Caco-2 (cell line): ENCODE measurements at regions not wholly inside any gene's neighbourhood (a gene's known extent, or its start where the extent isn't known, plus 50 kb on each side); places are given as distances from the start of the nearest gene placed in this dataset.

Experiments used
- BruUV-seq: library from RNA; stranded (reverse); fragments of 400-500 nt; replicated peaks from 2 replicates; lab custom pipeline; 2021; lab: Mats Ljungman, UMichigan
- CTCF ChIA-PET: fragments of 300-600 bp; sonication (Branson Sonifier 250); formaldehyde crosslinking; loops from one replicate; lab custom pipeline; 2022; ENCODE audit warnings: antibody characterized with exemption; lab: Charles Lee
- POLR2A ChIA-PET: fragments of 300-600 bp; sonication (Branson Sonifier 250); formaldehyde crosslinking; loops from one replicate; lab custom pipeline; 2022; ENCODE audit warnings: antibody characterized with exemption; lab: Charles Lee
- DNase-seq, 2 experiments: peaks; one replicate each; pipeline versions ENCODE4 v3.0.0 to v3.0.0-alpha.2; 2020 to 2022
- H3K27me3 ChIP-seq: replicated peaks from 2 replicates; pipeline ENCODE4 v1.6.0; 2011; ENCODE audit warnings: low read length; ENCODE audit not compliant: control insufficient read depth, insufficient read depth
- H3K36me3 ChIP-seq: 2 replicates; pipeline ENCODE4 v1.5.1; 2011; ENCODE audit warnings: low read length; ENCODE audit not compliant: control insufficient read depth, insufficient read depth
- H3K4me1 ChIP-seq: fragments of 250-450 bp; sonication (Bioruptor Pico); 2 replicates; pipeline ENCODE4 v1.5.1; 2020; ENCODE audit warnings: mild to moderate bottlenecking
- H3K4me3 ChIP-seq: 2 replicates; pipeline ENCODE4 v1.5.1; 2011; ENCODE audit warnings: low read depth, mild to moderate bottlenecking, control low read depth, low read length
- H3K9me3 ChIP-seq: fragments of 250-450 bp; sonication (Bioruptor Pico); 2 replicates; pipeline ENCODE4 v1.5.1; 2020; ENCODE audit warnings: mild to moderate bottlenecking, moderate library complexity
- H3K27ac Mint-ChIP-seq: one replicate; pipeline ENCODE4 v1.8.0; 2022; ENCODE audit warnings: mixed read lengths; ENCODE audit not compliant: unreplicated experiment
- H3K27me3 Mint-ChIP-seq: one replicate; pipeline ENCODE4 v1.8.0; 2022; ENCODE audit warnings: mixed read lengths; ENCODE audit not compliant: insufficient read depth, unreplicated experiment
- H3K36me3 Mint-ChIP-seq: one replicate; pipeline ENCODE4 v1.8.0; 2022; ENCODE audit warnings: mild to moderate bottlenecking, mixed read lengths; ENCODE audit not compliant: insufficient read depth, unreplicated experiment
- H3K4me1 Mint-ChIP-seq: one replicate; pipeline ENCODE4 v1.8.0; 2022; ENCODE audit warnings: low read depth, mixed read lengths; ENCODE audit not compliant: unreplicated experiment
- H3K4me3 Mint-ChIP-seq: one replicate; pipeline ENCODE4 v1.8.0; 2022; ENCODE audit warnings: mild to moderate bottlenecking, moderate library complexity, mixed read lengths; ENCODE audit not compliant: unreplicated experiment
- H3K9me3 Mint-ChIP-seq: one replicate; pipeline ENCODE4 v1.8.0; 2022; ENCODE audit warnings: mixed read lengths; ENCODE audit not compliant: unreplicated experiment
- CTCF ChIP-seq, 2 experiments: fragments of 200-600 bp in 1 of 2; IDR thresholded peaks; 1 replicate in 1 of 2; 2 replicates in 1 of 2; pipeline versions ENCODE4 v1.5.1 to v1.8.0; 2011 to 2022; ENCODE audit warnings: antibody characterized with exemption in 1 of 2, control low read depth in 1 of 2, inconsistent platforms in 1 of 2, low read depth in 1 of 2, low read length in 1 of 2, mild to moderate bottlenecking in 1 of 2, moderate library complexity in 1 of 2; ENCODE audit not compliant: insufficient read depth in 1 of 2, severe bottlenecking in 1 of 2, unreplicated experiment in 1 of 2
- intact Hi-C: fragments of 100-400 bp; cut with micrococcal nuclease; formaldehyde crosslinking; loops from one replicate; pipeline ENCODE4 v1.10.0; 2022; ENCODE audit not compliant: unreplicated experiment

GRCh38 chr13:83714236-83714635 lies 168.0 kb downstream of the SLITRK1 start:
- Histone ChIP-seq H3K36me3 (no peaks in the 10 kb centered on the region), H3K4me1 (no peaks in the 10 kb centered on the region), H3K9me3 (no peaks in the 10 kb centered on the region), H3K27me3 (no peaks in the 10 kb centered on the region), H3K4me3 (no peak overlapping the region)
- Mint-ChIP-seq H3K9me3 (no peaks in the 10 kb centered on the region), H3K27ac (no peak overlapping the region), H3K4me3 (no peak overlapping the region), H3K27me3 (peaks cover 3% of the 10 kb centered on the region), H3K4me1 (no peaks in the 10 kb centered on the region), H3K36me3 (no peaks in the 10 kb centered on the region)
- ChIA-PET POLR2A (no interaction called here), CTCF (no interaction called here)
- TF ChIP-seq CTCF (IDR thresholded peaks at IDR 0.05; ENCODE audit: insufficient read depth in 1 of 2, low read depth in 1 of 2, low read length in 1 of 2, severe bottlenecking in 1 of 2, unreplicated experiment in 1 of 2): no peak
- no peak for DNase-seq
- BruUV-seq: no TSS peak
- intact Hi-C loops: no loop called here

- Mint-ChIP-seq H3K36me3 (no peaks in the 10 kb centered on the region), H3K4me1 (no peaks in the 10 kb centered on the region), H3K9me3 (no peaks in the 10 kb centered on the region), H3K27me3 (peaks cover 2% of the 10 kb centered on the region), H3K4me3 (no peak overlapping the region), H3K27ac (no peak overlapping the region)
- POLR2A ChIA-PET: no interaction called here
- no peak overlapping the region for H3K4me3 ChIP-seq
- H3K4me1 ChIP-seq: no peaks in the 10 kb centered on the region
- no peak for TF ChIP-seq CTCF (IDR thresholded peaks at IDR 0.05; ENCODE audit: insufficient read depth in 1 of 2, low read depth in 1 of 2, low read length in 1 of 2, severe bottlenecking in 1 of 2, unreplicated experiment in 1 of 2)
- H3K27me3 ChIP-seq: no peaks in the 10 kb centered on the region
- no peak for DNase-seq
- CTCF ChIA-PET: no interaction called here
- no TSS peak for BruUV-seq
- H3K9me3 ChIP-seq: no peaks in the 10 kb centered on the region
- H3K36me3 ChIP-seq: no peaks in the 10 kb centered on the region
- intact Hi-C loops: no loop called here
These were observed 172.2 kb downstream of the SLITRK1 start for GRCh38 chr13:83710133-83710515.

GRCh38 chr13:83709426-83710132 lies 172.7 kb downstream of the SLITRK1 start:
- no TSS peak for BruUV-seq
- Mint-ChIP-seq H3K4me1 (no peaks in the 10 kb centered on the region), H3K36me3 (no peaks in the 10 kb centered on the region), H3K27ac (no peak overlapping the region), H3K4me3 (no peak overlapping the region), H3K27me3 (peaks cover 2% of the 10 kb centered on the region), H3K9me3 (no peaks in the 10 kb centered on the region)
- H3K4me1 ChIP-seq: no peaks in the 10 kb centered on the region
- H3K4me3 ChIP-seq: no peak overlapping the region
- H3K27me3 ChIP-seq: no peaks in the 10 kb centered on the region
- H3K9me3 ChIP-seq: no peaks in the 10 kb centered on the region
- TF ChIP-seq CTCF (IDR thresholded peaks at IDR 0.05; ENCODE audit: insufficient read depth in 1 of 2, low read depth in 1 of 2, low read length in 1 of 2, severe bottlenecking in 1 of 2, unreplicated experiment in 1 of 2): no peak
- no peaks in the 10 kb centered on the region for H3K36me3 ChIP-seq
- no peak for DNase-seq
- ChIA-PET CTCF (no interaction called here), POLR2A (no interaction called here)
- intact Hi-C loops: no loop called here
